GM21737 (cell line): ENCODE measurements at regions not wholly inside any gene's neighbourhood (a gene's known extent, or its start where the extent isn't known, plus 50 kb on each side); places are given as distances from the start of the nearest gene placed in this dataset.
"Not testable (repeated sequence)": the region's sequence is repeated elsewhere in the genome, so short reads cannot be mapped to it uniquely, and the experiment has no call there.

Experiments
- ATAC-seq: cut with Tn5 transposase; IDR thresholded peaks from one replicate; pipeline ENCODE4 v1.9.1; 2021; ENCODE audit warnings: mild to moderate bottlenecking, moderate library complexity; ENCODE audit not compliant: unreplicated experiment

DNA sequence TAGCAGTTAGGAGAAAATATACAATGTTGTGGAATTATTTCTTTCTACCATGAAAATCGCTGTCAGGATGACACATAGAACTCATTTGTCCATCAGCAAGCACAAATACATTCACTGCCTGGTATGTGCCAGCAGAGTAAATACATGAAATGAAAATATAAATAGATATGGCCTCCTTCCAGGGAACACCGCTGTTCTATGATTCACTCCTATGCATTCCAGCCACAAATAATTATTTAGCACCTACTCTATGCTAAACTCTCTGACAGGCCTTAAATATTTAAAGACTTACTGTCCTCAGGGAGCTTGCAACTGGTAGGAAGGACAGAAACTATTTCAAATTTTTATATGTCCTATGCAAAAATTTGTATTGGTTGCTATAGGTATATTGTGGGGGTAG is 975.0 kb upstream of the NCAM2 start:
- ATAC-seq: no peak

GRCh38 chr21:20024741-20025140 is 973.5 kb upstream of the NCAM2 start:
- no peak for ATAC-seq

DNA sequence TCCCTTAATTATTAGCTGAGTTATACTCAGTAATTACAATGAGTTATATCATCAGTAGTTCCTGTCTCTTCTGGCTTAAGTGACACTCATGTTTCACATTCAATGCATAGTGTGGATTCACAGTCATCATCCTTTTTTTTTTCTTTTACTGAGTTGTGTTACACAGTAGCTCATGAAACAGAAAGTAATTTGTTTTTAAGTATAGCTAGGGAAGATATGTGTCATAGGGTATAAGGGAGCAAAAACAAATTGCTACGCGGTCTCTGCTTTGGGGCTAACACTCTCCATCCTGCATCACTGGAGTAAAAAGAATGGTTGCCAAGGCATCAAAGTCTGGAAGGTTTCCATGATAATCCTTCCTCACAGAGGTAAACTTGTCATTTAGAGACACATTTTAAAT is 971.7 kb upstream of the NCAM2 start:
- no peak for ATAC-seq

- ATAC-seq: no peak
These were observed 967.8 kb upstream of the NCAM2 start for GRCh38 chr21:20030390-20030789.

GRCh38 chr21:20031807-20032206 is 966.4 kb upstream of the NCAM2 start:
- no peak for ATAC-seq

- no peak for ATAC-seq
These were observed 957.4 kb upstream of the NCAM2 start for GRCh38 chr21:20040768-20041167.

- ATAC-seq: no peak
These were observed 953.0 kb upstream of the NCAM2 start for GRCh38 chr21:20045197-20045596.

DNA sequence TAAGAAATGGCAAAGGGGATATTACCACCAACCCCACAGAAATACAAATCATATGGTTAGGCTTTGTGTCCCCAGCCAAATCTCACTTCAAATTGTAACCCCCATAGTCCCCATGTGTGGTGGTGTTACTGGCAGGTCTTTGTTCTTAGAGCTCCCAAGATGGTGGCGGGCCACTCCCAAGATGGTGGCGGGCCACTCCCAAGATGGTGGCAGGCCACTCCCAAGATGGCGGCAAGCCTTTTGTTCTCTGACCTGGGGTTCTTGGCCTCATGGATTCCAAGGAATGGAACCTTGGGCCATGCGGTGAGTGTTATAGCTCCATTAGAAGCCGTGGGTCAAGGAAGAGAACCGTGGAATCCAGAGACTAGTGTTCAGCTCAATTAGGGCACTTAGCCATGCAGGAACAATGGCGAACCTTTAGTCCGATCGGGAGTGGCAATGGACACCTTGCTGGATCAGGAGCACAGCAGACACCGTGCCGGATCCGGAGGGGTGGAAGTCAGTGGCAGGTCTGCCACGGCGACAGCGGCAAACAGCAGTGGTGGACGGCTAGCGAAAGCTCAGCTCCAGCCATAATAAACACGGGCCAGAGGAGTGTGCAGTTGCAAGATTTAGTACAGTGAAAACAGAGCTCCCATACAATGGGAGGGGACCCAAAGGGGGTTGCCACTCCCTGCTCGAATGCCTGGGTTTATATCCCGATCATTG is 949.9 kb upstream of the NCAM2 start:
- not testable (repeated sequence) for ATAC-seq

GRCh38 chr21:20083336-20083735 is 914.9 kb upstream of the NCAM2 start:
- ATAC-seq: no peak

GRCh38 chr21:20083925-20084324 is 914.3 kb upstream of the NCAM2 start:
- ATAC-seq: no peak

GRCh38 chr21:20086508-20086907 is 911.7 kb upstream of the NCAM2 start:
- no peak for ATAC-seq

- ATAC-seq: no peak
These were observed 891.8 kb upstream of the NCAM2 start for GRCh38 chr21:20106368-20106767.

GRCh38 chr21:20108016-20108415 is 890.2 kb upstream of the NCAM2 start:
- ATAC-seq: no peak

DNA sequence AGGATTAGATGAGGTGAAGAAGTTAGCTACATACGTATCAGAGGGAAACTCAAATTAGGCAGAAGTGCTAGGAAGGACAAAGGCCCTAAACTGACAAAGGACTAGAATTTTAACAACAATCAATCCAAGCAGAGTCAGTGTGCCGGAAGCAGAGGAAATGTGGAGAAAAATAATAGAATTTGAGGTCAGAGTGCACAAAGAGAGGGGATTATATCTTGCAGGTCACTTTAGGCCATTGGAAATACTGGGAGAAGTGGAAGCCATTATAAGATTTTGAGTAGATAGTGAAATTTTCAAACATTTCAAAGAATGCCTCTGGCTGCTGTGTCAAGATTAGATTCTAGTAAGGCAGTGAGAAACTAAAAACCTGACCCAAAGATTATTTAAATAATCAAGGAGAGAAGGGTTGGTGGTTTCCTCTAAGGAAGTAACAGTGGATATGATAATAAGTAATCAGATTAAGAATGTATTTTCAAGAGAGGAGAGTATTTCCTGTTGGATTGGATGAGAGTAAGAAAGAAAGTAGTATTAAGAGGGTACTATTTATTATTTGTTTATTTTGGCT is 889.2 kb upstream of the NCAM2 start:
- ATAC-seq: no peak

- ATAC-seq: no peak
These were observed 887.8 kb upstream of the NCAM2 start for GRCh38 chr21:20110368-20110767.

DNA sequence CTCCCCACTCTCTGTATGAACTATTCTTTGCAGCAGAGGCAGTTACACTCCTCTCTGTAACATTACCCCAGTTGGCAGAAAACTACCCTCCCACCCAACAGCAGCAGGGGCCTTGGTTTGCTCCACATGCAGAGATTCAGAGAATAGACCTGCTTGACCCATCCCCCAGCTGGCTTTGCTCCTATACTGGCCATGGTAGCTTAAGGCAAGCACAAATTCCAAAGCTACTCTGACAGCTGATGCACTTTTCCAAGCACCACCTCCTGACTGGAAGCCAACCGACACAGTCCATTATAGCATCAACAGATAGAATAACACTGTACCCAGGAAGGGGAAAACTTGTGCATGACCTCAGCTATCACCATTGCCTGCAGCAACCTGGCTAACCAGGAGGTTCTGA is 846.5 kb upstream of the NCAM2 start:
- no peak for ATAC-seq

DNA sequence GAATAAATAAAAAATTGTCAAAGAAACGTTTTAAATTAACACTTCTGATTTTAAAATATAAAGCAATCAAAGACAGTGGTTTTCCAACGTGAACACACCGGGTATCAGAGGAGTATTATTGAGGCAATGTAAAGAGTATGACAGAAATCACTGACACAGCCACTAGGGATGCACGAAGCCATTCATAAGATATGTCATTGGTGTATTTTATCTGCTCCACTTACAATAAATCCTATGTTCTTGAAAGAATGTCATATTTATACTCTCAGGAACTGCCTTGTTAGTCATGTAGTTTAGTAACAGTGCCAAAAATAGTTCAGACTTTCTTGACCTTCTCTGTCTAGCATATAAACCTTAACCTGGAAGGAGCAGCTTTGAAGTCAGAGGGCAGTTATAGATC is 835.0 kb upstream of the NCAM2 start:
- ATAC-seq: no peak

DNA sequence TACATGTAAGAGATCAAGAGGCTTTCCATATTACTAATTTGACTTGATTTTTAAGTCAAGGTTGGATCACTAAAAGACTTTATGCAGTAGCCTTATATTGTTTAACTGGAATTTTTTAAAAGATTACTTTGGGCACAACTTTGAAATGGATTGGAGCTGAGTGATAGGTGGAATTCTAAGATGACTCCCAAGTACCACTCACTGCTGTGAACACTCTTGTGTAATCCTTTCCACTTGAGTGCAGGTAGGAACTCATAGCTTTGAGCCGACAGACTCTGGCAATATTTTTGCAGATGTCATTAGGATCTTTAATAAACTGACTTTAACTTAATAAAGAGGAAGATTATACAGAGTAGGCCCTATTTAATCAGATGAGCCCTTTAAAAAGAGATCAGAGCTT is 831.1 kb upstream of the NCAM2 start:
- ATAC-seq: no peak

- no peak for ATAC-seq
These were observed 828.2 kb upstream of the NCAM2 start for GRCh38 chr21:20169812-20170576.

- no peak for ATAC-seq
These were observed 812.0 kb upstream of the NCAM2 start for GRCh38 chr21:20186186-20186585.

- ATAC-seq: no peak
These were observed 811.2 kb upstream of the NCAM2 start for GRCh38 chr21:20187028-20187427.

DNA sequence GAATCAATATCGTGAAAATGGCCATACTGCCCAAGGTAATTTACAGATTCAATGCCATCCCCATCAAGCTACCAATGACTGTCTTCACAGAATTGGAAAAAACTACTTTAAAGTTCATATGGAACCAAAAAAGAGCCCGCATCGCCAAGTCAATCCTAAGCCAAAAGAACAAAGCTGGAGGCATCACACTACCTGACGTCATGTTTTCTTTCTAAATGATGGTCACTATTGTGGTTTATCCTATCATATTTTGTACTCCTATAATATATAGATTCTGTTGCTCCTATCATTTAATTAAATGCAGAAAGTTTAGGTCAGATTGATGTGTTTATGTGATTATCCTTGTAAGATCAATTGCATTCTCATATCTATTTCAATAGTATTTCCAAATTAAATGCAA is 796.9 kb upstream of the NCAM2 start:
- ATAC-seq: not testable (repeated sequence)
